Adipocyte (in vitro differentiated cells): ENCODE measurements at regions not wholly inside any gene's neighbourhood (a gene's known extent, or its start where the extent isn't known, plus 50 kb on each side); places are given as distances from the start of the nearest gene placed in this dataset.

Source experiments
- DNase-seq: peaks from one replicate; pipeline ENCODE4 v3.0.0-alpha.2; 2015; ENCODE audit warnings: low read depth
- H3K27me3 ChIP-seq: replicated peaks from 2 replicates; pipeline ENCODE4 v1.7.0; 2013; ENCODE audit warnings: mild to moderate bottlenecking, low read length, moderate library complexity; ENCODE audit not compliant: control insufficient read depth, insufficient read depth
- H3K36me3 ChIP-seq: 2 replicates; pipeline ENCODE4 v1.7.0; 2013; ENCODE audit warnings: low read length, mild to moderate bottlenecking, moderate library complexity; ENCODE audit not compliant: control insufficient read depth, insufficient read depth, severe bottlenecking
- H3K4me1 ChIP-seq: 2 replicates; pipeline ENCODE4 v1.7.0; 2013; ENCODE audit warnings: mild to moderate bottlenecking, low read length, moderate library complexity; ENCODE audit not compliant: control insufficient read depth, insufficient read depth
- H3K4me3 ChIP-seq: 2 replicates; pipeline ENCODE4 v1.7.0; 2013; ENCODE audit warnings: mild to moderate bottlenecking, low read length, moderate library complexity
- H3K9ac ChIP-seq: 2 replicates; pipeline ENCODE4 v1.7.0; 2013; ENCODE audit warnings: mild to moderate bottlenecking, low read length, moderate library complexity
- H3K9me3 ChIP-seq: 2 replicates; pipeline ENCODE4 v1.7.0; 2013; ENCODE audit warnings: mild to moderate bottlenecking, low read length, moderate library complexity; ENCODE audit not compliant: control insufficient read depth

DNA sequence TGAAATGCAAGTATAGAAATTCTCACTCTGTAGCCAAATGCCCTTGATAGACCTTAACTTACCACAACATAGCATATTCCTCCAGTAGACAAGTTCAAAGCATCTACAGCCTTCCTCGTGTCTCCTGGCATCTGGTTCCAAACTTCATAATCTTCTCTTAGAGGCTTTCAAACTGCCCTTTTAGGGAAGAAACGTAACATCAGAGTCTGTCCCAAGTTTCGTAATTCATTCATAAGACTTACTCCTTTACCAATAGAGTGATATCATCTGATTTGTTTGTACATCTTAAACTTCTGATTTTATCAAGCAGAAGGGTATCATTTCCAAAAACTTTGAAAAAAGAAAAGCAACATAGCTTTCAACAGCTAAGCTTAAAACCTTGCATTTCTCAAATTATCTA is 137.4 kb downstream of the SPRY2 start:
- Histone ChIP-seq H3K27me3 (no peaks in the 10 kb centered on the region), H3K9ac (no peak overlapping the region), H3K36me3 (no peaks in the 10 kb centered on the region), H3K9me3 (no peaks in the 10 kb centered on the region), H3K4me1 (no peaks in the 10 kb centered on the region), H3K4me3 (no peak overlapping the region)
- no peak for DNase-seq

DNA sequence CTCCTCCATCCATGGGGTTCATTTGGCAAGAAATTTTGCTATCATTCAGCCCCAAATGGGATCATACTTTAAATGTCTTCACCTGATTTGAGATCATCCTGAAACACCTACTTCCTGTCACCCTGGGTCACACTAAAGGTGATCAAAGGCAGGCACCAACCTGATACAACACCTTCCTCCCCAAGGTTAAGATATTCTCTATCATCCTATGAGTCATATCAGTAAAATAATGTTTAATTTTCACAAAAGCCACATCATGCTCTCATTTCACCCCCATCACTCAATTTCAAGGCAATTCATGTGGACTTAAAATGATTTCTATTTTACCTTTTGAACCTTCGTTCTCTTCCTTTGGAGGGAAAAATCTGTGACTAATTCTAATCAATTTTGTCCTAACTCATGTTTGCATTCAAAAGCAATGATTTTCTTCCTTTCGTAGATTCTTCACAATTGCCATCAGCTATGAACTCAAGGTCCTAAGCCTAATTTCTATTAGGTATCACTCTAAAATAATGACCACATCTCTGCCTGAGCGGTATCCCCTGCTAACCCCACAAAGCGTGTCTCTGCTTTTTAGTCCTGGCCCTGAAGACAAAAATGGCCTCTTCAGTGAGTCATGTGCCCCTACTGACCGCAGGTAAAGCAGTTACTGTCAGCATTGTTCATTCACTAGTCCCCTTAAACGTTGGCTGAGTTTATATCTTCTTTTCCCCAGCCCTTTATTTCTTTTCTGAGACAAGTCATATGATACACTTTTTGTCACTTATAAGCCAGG is 139.0 kb downstream of the SPRY2 start:
- H3K9me3 ChIP-seq: no peaks in the 10 kb centered on the region
- H3K27me3 ChIP-seq: no peaks in the 10 kb centered on the region
- H3K4me3 ChIP-seq: no peak overlapping the region
- DNase-seq: no peak
- H3K9ac ChIP-seq: no peak overlapping the region
- no peaks in the 10 kb centered on the region for H3K4me1 ChIP-seq
- H3K36me3 ChIP-seq: no peaks in the 10 kb centered on the region

DNA sequence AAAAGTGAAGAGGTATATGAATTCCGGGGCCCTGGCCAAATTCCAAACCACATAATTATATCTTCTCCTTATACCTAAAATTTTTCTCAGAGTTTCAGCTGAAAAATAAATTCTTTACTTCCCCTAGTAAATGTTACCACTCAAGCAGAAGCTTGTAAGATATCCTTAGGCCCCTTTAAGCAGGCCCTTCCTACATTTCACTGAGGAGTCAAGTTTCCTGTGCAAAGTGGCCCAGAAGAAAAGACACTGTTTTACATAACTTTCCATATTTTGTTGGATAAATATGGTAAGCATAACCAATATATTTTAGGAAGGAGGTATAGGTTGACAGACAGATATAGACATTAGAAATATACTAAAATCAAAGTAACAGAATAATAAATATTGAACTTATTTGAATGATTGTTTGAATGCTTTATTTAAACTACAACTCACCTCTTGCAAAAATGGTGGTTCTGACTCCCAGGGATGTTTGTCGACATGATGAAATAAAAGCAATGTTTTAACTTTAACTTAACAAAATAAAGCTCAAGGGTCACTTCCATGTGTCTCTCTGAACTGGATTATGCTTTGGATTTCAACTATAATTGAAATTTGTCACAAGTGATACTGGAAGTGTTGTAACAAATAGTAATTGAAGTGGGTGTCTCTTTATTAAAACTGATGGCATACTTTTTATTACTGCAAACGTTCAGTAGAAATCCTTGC is 141.2 kb downstream of the SPRY2 start:
- H3K27me3 ChIP-seq: no peaks in the 10 kb centered on the region
- no peaks in the 10 kb centered on the region for H3K9me3 ChIP-seq
- H3K9ac ChIP-seq: no peak overlapping the region
- DNase-seq: no peak
- no peaks in the 10 kb centered on the region for H3K4me1 ChIP-seq
- H3K36me3 ChIP-seq: no peaks in the 10 kb centered on the region
- H3K4me3 ChIP-seq: no peak overlapping the region

DNA sequence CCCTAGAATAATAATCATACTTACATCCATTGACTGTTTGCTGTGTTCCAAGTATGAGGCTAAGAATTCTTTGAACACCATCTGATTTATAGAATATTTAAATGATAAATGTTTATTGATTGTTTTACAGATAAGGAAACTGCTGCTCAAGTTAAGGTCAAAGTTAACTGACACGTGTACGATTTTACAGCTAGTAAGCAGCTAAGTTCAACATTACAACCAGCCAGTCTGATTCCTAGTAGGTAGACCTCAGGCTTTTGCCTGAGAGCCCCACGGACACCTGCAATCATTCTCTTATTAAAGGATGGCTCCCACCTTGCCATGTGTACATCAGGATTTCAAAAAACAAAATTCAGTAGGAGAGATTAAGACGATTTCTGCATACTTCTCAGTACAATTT is 141.9 kb downstream of the SPRY2 start:
- no peaks in the 10 kb centered on the region for H3K9me3 ChIP-seq
- no peaks in the 10 kb centered on the region for H3K4me1 ChIP-seq
- no peaks in the 10 kb centered on the region for H3K36me3 ChIP-seq
- no peak overlapping the region for H3K4me3 ChIP-seq
- no peak for DNase-seq
- H3K9ac ChIP-seq: no peak overlapping the region
- no peaks in the 10 kb centered on the region for H3K27me3 ChIP-seq

DNA sequence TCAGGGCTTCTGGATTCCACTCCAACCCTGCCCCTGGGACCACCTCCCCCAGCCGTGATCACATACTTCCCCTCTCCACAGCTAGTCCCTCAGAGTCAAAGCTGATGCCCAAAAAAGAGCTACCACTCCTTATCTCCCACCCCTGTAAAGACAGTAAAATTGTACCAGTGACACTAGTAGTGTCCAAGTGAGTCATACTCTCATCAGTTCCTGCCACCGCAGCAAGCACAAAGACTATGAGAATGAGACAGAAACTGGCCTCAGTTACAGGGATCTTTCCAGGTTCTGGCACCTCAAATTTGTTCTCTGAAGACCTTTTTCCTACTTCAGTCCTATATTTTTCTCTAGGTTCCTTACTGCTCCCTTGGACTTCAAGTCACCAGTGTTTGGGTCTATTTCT is 144.2 kb downstream of the SPRY2 start:
- Histone ChIP-seq H3K4me3 (no peak overlapping the region), H3K27me3 (no peaks in the 10 kb centered on the region), H3K36me3 (no peaks in the 10 kb centered on the region), H3K9me3 (no peaks in the 10 kb centered on the region), H3K9ac (no peak overlapping the region), H3K4me1 (no peaks in the 10 kb centered on the region)
- DNase-seq: no peak

DNA sequence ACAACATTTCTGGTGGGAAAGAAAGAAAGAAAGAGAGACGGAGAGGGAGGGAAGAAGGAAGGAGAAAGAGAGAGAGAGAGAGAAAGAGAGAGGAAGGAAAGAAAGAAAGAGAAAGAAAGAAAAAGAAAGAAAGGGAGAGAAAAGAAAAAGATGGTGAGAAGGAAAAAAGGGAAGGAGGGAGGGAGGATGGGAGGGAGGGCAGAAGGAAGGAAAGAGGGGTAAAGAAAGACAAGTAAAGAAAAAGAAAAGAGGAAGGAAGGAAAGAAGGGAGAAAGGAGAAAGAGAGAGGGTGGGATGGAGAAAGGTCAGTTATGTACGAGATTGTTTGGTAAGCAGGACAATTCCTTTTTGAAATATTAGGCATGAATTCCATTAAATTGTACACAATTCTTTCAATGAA is 145.3 kb downstream of the SPRY2 start:
- Histone ChIP-seq H3K9ac (no peak overlapping the region), H3K4me3 (no peak overlapping the region), H3K27me3 (no peaks in the 10 kb centered on the region), H3K9me3 (no peaks in the 10 kb centered on the region), H3K36me3 (no peaks in the 10 kb centered on the region), H3K4me1 (no peaks in the 10 kb centered on the region)
- DNase-seq: no peak

DNA sequence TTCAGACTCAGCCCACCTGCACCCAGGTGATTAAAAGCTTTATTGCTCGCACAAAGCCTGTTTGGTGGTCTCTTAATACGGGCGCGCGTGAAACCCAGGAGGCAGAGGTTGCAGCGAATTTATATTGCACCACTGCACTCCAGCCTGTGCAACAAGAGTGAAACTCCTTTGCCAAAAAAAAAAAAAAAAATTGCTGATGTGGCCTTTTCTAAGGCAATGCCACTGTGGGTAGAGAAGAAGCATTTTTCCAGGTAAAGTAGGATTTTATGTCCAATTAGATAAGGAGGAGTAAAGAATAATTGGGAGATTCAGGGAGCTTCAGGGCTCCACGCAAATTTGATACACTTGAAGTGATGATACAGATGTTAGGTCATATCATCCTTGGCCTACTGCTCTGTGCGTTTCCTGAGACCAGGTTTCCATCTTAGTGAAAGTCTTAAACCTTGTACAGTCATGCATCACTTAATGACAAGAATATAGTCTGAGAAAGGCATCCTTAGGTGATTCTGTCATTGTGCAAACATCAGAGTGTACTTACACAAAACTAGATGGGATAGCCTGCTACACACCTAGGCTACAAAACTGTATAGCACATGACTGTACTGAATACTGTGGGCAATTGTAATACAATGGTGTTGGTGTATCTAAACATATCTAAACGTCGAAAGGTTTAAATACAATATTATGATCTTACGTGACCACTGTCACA is 150.9 kb downstream of the SPRY2 start:
- Histone ChIP-seq H3K9me3 (no peaks in the 10 kb centered on the region), H3K4me1 (no peaks in the 10 kb centered on the region), H3K36me3 (no peaks in the 10 kb centered on the region), H3K4me3 (no peak overlapping the region), H3K27me3 (no peaks in the 10 kb centered on the region), H3K9ac (no peak overlapping the region)
- DNase-seq: no peak

DNA sequence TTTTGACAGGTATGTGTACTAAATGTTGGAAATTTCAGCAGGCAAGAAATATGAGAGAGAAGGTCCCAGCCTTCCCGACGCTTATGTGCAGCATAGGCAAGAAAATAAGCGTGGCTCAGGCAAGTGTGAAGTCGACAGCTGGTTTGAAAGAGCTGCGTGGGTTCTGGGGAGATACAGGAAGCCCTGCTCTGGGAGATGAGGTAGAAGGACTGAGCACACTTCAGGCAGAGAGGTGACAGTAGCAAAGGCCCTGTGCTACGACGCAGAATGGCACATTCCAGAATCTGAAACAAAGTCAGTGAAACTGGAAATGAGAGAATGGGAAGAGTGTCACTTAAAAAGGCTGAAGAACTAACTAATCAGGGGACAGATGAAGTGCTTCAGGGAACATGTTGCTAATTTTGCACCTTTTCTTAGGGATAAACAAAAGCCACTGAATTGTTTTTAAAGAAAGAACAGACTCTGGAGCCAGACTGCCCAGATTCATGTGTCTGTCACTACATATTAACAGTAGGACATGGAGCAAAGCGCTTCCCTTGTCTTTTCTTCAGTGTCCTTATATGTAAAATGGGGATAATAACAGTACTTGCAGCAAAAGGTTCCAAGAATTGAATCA is 160.1 kb downstream of the SPRY2 start:
- DNase-seq: no peak

DNA sequence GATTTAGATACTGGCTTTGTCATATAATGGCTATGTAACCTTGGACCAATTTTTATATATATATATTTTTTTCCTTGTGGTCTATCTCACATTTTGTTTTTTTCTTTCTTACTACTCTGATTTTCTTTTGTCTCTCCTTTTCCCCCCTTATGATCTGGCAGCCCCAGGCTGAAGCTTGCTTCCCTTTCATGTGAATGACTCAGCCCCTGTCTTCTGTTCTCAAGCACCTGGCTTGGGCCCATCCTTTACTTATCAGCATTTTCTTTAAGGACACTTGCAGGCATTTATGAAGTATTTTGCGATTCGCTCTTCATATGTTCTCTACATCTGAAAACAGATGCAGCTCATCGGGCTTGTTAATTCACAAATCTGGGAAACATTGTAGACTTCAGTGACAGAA is 163.6 kb downstream of the SPRY2 start:
- H3K4me1 ChIP-seq: no peaks in the 10 kb centered on the region
- H3K4me3 ChIP-seq: no peak overlapping the region
- no peaks in the 10 kb centered on the region for H3K9me3 ChIP-seq
- no peaks in the 10 kb centered on the region for H3K36me3 ChIP-seq
- no peak overlapping the region for H3K9ac ChIP-seq
- H3K27me3 ChIP-seq: no peaks in the 10 kb centered on the region
- DNase-seq: no peak

More for the DNA sequence above, 160.1 kb downstream of the SPRY2 start:
- H3K36me3 ChIP-seq: no peaks in the 10 kb centered on the region
- no peaks in the 10 kb centered on the region for H3K27me3 ChIP-seq
- no peak overlapping the region for H3K4me3 ChIP-seq
- H3K9ac ChIP-seq: no peak overlapping the region
- H3K4me1 ChIP-seq: no peaks in the 10 kb centered on the region
- no peaks in the 10 kb centered on the region for H3K9me3 ChIP-seq

DNA sequence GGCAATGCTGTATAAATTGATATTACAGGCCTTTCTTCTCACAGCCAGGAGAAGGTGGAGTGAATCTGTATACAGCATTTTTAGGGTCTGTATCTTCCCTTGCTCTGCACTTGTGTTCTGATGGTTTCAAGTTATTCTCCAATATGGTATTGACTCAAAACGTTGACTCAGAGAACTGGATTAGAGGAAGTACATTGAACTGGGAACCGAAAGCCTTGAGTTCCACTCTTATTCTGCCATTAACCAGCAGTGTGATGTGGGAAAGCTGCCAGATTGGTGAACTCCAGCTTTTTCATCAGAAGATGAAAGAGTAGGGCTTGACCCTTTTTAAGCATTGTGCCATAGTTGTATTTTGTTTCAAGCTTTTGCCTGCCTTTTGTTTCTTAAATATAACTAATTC is 167.7 kb downstream of the SPRY2 start:
- no peaks in the 10 kb centered on the region for H3K27me3 ChIP-seq

DNA sequence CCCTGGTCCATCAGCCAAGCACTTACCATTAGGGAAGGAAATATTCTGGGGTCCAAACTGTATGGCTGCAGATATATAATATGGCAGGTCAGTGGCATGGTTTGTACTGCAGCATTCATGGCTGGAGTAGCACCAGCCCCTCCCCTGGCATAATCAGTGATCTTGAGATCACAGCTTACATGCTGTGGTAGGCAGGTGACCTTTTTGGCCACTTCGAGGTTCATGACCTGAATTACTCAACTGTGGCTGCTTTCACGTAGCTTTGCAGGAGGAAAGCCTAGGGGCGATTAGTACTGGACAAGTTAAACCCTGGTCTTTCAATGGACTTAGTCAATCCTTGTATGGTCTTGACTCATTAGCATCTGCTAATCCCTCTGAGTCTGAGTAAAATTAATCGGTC is 169.8 kb downstream of the SPRY2 start:
- Histone ChIP-seq H3K9ac (no peak overlapping the region), H3K36me3 (no peaks in the 10 kb centered on the region), H3K4me3 (no peak overlapping the region), H3K27me3 (no peaks in the 10 kb centered on the region), H3K4me1 (no peaks in the 10 kb centered on the region), H3K9me3 (no peaks in the 10 kb centered on the region)
- DNase-seq: no peak

More for the DNA sequence above, 167.7 kb downstream of the SPRY2 start:
- no peak overlapping the region for H3K9ac ChIP-seq
- no peaks in the 10 kb centered on the region for H3K9me3 ChIP-seq
- no peaks in the 10 kb centered on the region for H3K4me1 ChIP-seq
- no peak overlapping the region for H3K4me3 ChIP-seq
- no peak for DNase-seq
- no peaks in the 10 kb centered on the region for H3K36me3 ChIP-seq
